H1 (cell line): ENCODE measurements at regions not wholly inside any gene's neighbourhood (a gene's known extent, or its start where the extent isn't known, plus 50 kb on each side); places are given as distances from the start of the nearest gene placed in this dataset.

ENCODE experiments used
- CBX8 ChIP-seq: fragments of 300-800, 300-1000 bp; sonication (generic); IDR thresholded peaks from 2 replicates; pipeline ENCODE4 v1.7.1; 2016; ENCODE audit warnings: low read depth, low read length, borderline replicate concordance
- HDAC2 ChIP-seq, 2 experiments: fragments of 300-600 bp in 1 of 2; sonication (generic) in 1 of 2; IDR thresholded peaks; 2 replicates each; pipeline ENCODE4 v1.6.1; 2011 to 2012; ENCODE audit warnings: low read depth in 2 of 2, low read length in 2 of 2, mild to moderate bottlenecking in 2 of 2, moderate library complexity in 2 of 2, borderline replicate concordance in 1 of 2, inconsistent platforms in 1 of 2
- KDM1A ChIP-seq: fragments of 200-600, 300-600 bp; sonication (generic); IDR thresholded peaks from 2 replicates; pipeline ENCODE4 v1.7.1; 2016; ENCODE audit warnings: mild to moderate bottlenecking, low read length, borderline replicate concordance
- SIN3A ChIP-seq, 2 experiments: IDR thresholded peaks in 1 of 2; conservative IDR thresholded peaks in 1 of 2; 2 replicates each; pipeline ENCODE4 v1.6.1; 2011 to 2012; ENCODE audit warnings: low read length in 2 of 2, improper control_type of control experiment in 1 of 2, low read depth in 1 of 2, mild to moderate bottlenecking in 1 of 2

GRCh38 chr2:217325251-217325650 lies 465.4 kb upstream of the TNP1 start (continued):
- no peak for TF ChIP-seq SIN3A (conservative IDR thresholded peaks at IDR 0.05 in 1 of 2, IDR thresholded peaks at IDR 0.05 in 1 of 2; ENCODE audit: low read depth in 1 of 2, low read length in 2 of 2)
- no peak for TF ChIP-seq KDM1A
- TF ChIP-seq HDAC2 (IDR thresholded peaks at IDR 0.05; ENCODE audit: borderline replicate concordance in 1 of 2, low read depth in 2 of 2, low read length in 2 of 2), result no peak
- TF ChIP-seq CBX8, result no peak
